Activated T-cell treated with anti-CD3 and anti-CD28 coated beads for 1 hour (primary cell): ENCODE measurements at regions not wholly inside any gene's neighbourhood (a gene's known extent, or its start where the extent isn't known, plus 50 kb on each side); places are given as distances from the start of the nearest gene placed in this dataset.
"Not testable (repeated sequence)": the region's sequence is repeated elsewhere in the genome, so short reads cannot be mapped to it uniquely, and the experiment has no call there.

Experiments used
- DNase-seq: peaks from one replicate; pipeline ENCODE4 v3.0.0-alpha.2; 2020; ENCODE audit warnings: low read depth

DNA sequence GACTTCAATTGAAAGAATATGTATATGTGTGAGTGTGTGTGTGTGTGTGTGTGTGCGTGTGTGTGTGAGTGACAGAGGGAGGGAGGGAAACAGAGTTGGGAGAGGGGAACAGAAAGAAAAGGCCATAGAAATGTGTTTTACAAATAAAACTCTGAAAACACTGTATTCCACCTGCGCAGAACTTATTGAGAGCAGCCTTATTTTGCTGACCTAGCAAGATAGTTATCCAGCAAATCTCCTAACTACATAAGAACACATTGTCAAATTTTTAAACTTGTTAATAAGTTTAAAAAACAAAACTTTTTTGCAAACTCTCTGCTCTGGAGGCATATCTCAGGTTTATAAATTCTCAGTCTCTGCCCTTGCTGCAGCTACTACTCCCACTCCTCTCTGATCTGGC is 217.9 kb upstream of the NOCT start:
- DNase-seq: no peak

- DNase-seq: no peak
Measured at GRCh38 chr4:138796761-138797160, 218.8 kb upstream of the NOCT start.

- DNase-seq: no peak
Measured at GRCh38 chr4:138790706-138791340, 224.8 kb upstream of the NOCT start.

DNA sequence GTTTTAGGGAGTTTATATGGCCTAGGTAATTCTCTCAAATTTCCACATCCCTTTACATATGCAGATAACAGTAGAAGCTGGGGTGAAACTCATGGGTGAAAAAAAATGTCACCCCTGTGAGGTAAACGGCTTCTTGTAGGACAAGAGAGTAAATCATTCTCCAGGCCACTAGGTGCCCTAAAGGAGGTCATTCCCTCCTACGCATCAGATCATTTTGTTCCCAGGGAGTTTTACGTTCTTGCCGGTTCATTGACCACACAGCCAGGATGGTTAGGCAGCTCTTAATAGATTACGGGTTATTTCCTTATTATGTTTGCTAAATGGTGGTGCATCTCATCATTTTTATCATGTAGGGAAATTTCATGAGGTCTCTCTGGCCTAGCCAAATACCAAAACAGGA is 225.8 kb upstream of the NOCT start:
- DNase-seq: no peak

DNA sequence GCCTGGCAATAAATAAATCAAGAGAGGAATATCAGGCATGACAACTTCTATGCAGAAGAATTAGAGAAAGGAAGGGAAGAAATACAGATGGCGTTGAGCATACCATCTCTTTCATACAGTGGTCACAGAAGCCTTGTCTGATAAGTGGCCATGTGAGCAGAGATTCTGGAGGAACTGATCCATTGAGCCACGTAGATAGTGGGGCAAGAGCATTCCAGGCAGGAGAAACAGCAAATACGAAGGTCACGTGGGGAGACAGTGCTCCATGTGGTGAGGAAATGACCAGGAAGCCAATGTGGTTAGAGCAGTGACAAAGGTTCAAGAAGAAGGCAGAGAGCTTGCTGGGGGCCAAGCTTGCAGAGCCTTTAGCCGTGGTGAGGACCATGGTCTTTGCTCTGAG is 226.7 kb upstream of the NOCT start:
- DNase-seq: no peak

GRCh38 chr4:138788267-138788790 is 227.3 kb upstream of the NOCT start:
- no peak for DNase-seq

GRCh38 chr4:138779761-138780160 is 235.8 kb upstream of the NOCT start:
- DNase-seq: not testable (repeated sequence)

- DNase-seq: no peak
Measured at GRCh38 chr4:138775890-138776289, 239.7 kb upstream of the NOCT start.

GRCh38 chr4:138775489-138775888 is 240.1 kb upstream of the NOCT start:
- DNase-seq: no peak

DNA sequence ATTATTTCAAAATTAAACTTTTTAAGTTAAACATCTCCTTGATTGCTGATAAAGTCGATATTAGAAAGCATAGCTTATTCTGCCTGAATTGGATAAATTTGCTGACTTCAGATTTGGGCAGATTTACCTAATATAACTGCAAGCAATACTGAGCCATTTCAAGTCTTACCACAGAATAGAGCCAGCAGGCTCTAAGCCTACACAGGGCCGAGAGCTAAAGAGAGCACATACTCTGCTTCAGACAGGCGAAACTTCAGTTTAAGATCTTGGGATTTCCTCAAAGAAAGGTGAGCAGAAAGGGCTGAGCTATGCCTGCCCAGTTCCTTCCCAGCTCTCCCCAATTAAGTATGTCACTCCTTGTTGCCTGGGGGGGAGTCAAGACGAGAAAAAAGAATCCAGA is 240.6 kb upstream of the NOCT start:
- DNase-seq: no peak

GRCh38 chr4:138774125-138774524 is 241.5 kb upstream of the NOCT start:
- not testable (repeated sequence) for DNase-seq

GRCh38 chr4:138773321-138773720 is 242.3 kb upstream of the NOCT start:
- no peak for DNase-seq

GRCh38 chr4:138772366-138772765 is 243.2 kb upstream of the NOCT start:
- no peak for DNase-seq

DNA sequence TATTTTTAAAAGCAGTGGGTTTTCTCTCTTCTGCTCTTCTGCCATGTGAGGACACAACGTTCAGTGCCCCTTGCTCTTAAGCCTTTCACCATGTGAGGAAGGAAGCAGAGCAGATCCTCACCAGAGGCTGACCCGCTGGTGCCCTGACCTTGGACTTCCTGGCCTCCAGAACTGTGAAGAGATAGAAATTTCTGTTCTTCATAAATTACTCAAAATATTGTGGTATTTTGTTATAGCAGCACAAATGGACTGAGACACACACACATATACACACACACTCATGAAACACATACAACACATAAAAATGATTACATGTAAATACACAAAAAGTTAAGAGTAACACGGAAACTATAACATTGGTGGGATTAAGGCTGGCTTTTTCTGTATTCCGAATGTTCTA is 244.8 kb upstream of the NOCT start:
- no peak for DNase-seq

DNA sequence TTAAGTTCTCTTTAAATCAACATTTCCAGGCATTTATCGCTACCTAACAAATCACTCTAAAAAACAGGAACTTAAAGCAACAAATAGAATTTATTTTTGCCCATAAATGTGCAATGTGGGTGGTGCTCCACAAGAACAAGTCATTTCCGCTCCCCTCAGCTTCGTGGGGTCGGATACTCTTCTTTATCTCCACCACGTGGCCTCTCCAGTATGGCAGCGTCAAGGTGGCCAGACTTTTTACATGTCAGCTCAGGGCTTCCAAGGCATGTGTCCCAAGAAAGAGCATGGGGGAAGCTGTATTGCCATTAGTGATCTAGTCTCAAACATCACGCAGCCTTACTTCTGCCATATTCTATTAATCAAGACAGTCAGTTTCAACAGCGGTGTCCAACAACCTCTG is 249.2 kb upstream of the NOCT start:
- DNase-seq: no peak

GRCh38 chr4:138765442-138765841 is 250.1 kb upstream of the NOCT start:
- DNase-seq: no peak

DNA sequence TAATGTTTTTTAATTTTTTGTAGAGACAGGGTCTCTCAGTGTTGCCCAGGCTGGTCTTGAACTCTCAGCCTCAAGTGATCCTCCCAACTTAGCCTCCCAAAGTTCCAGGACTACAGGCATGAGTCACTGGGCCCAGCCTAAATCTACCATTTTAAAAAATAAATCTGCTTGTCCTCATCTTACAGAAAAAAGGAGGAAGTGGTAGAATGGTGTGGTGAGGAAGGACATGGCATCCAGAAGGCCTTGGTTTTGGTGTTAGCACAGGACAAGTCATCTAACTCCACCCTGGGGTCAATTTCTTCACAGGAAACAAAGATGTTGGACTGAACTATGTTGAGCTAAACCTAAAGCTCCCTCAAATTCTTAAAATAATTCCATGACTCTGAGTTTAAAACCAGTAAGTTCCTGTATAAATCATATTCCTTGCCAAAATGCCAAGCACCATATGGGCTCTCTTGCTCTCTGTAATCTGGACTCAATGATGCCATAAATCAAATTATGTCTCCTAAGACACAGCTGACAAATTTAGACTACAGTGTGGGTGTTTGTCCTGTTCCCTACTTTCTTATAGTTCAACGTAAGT is 253.9 kb upstream of the NOCT start:
- DNase-seq: no peak

DNA sequence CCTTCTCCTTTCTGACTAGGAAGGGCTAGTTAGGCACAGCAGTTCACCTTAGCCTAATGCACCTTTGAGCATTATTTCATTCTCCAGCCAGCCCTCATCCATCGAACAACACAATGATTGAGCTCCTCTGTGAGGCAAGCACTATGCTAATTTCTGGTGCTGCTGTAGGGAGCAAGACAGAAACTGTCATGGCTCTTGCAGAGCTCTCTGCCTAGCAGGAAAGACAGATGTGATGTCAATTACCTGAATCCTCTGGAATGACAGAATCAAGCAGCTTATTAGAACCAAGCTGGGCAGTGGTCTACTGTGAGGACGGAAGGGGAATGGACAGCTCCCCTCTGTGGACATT is 256.1 kb upstream of the NOCT start:
- DNase-seq: no peak

- DNase-seq: no peak
Measured at GRCh38 chr4:138758876-138759553, 256.6 kb upstream of the NOCT start.

DNA sequence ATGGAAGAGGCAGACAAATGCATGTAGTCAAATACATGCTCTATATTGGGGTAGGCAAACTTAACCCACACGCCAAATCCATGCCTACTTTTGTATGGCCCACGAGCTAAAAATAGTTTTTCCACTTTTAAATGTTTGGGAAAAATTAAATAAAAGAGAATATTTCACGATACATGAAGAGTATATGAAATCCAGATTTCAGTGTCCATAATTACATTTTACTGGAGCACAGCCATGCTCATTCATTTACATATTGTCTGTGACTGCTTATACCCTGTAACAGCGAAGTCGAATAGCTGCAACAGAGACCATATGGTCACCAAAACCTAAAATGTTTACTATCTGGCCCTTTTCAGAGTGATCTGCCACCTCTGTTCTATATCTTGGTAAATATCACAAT is 257.4 kb upstream of the NOCT start:
- DNase-seq: no peak

GRCh38 chr4:138757432-138757831 is 258.1 kb upstream of the NOCT start:
- no peak for DNase-seq

DNA sequence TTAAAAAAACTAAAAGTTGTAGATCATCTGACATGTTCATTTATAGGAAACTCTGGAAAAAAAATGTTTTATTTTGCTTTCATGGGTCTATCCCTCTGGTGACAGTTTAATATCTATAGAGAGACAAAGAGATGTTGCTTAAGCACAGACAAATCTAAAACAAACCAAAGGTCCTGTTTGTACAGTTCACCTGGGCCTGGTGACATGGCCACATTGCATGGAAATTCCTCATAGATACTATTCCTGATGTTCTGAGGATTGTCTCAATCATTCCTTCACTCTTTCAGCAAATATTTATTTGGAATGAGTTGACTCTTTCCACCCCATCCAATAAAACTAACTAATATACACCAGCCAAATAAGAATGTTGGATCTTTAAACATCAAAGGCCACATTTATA is 259.1 kb upstream of the NOCT start:
- DNase-seq: no peak

GRCh38 chr4:138751309-138751708 is 264.3 kb upstream of the NOCT start:
- no peak for DNase-seq

DNA sequence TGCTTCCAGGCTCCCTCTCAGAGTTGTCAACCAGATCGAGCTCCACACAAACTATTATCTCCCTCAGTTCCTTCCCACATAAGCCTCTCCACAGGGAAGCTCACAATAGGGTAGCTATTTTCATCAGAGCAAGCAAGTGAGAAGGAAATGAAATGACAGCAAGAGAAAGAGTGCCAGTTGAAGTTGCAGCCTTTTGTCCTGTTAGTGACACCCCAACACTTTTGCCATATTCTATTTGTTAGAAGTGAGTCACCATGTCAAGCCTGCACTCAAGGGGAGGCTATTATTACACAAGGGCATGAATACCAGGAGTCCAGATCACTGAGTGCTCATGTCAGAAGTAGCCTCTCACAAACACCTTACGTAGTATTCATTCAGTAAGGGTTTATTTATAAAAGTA is 266.3 kb upstream of the NOCT start:
- DNase-seq: no peak
